DMS114 treated with DMSO at 0.1 percent for 48 hours (cell line): ENCODE measurements at regions not wholly inside any gene's neighbourhood (a gene's known extent, or its start where the extent isn't known, plus 50 kb on each side); places are given as distances from the start of the nearest gene placed in this dataset.
"Not testable (repeated sequence)": the region's sequence is repeated elsewhere in the genome, so short reads cannot be mapped to it uniquely, and the experiment has no call there.

Source experiments
- DNase-seq: peaks from one replicate; lab custom pipeline; 2025; ENCODE audit not compliant: unreplicated experiment; lab: John Stamatoyannopoulos, UW

GRCh38 chr15:53218666-53219580 is 428.8 kb upstream of the ONECUT1 start:
- no peak for DNase-seq

GRCh38 chr15:53216036-53216435 is 425.9 kb upstream of the ONECUT1 start:
- no peak for DNase-seq

- no peak for DNase-seq
Measured at GRCh38 chr15:53213336-53213735, 423.2 kb upstream of the ONECUT1 start.

- DNase-seq, result no peak
Measured at GRCh38 chr15:53212785-53213184, 422.6 kb upstream of the ONECUT1 start.

- DNase-seq, result no peak
Measured at GRCh38 chr15:53210653-53211052, 420.5 kb upstream of the ONECUT1 start.

GRCh38 chr15:53209396-53210042 is 419.4 kb upstream of the ONECUT1 start:
- no peak for DNase-seq

- DNase-seq, result no peak
Measured at GRCh38 chr15:53208751-53209150, 418.6 kb upstream of the ONECUT1 start.

GRCh38 chr15:53203454-53203853 is 413.3 kb upstream of the ONECUT1 start:
- no peak for DNase-seq

- DNase-seq, result no peak
Measured at GRCh38 chr15:53202876-53203275, 412.7 kb upstream of the ONECUT1 start.

- peak; percentile 6 for DNase-seq
Measured at GRCh38 chr15:53197426-53197839, 407.3 kb upstream of the ONECUT1 start.

- no peak for DNase-seq
Measured at GRCh38 chr15:53196788-53197187, 406.7 kb upstream of the ONECUT1 start.

GRCh38 chr15:53196242-53196641 is 406.1 kb upstream of the ONECUT1 start:
- no peak for DNase-seq

GRCh38 chr15:53193149-53193548 is 403.0 kb upstream of the ONECUT1 start:
- DNase-seq, result no peak

- DNase-seq, result no peak
Measured at GRCh38 chr15:53189860-53190259, 399.7 kb upstream of the ONECUT1 start.

GRCh38 chr15:53183449-53183848 is 393.3 kb upstream of the ONECUT1 start:
- DNase-seq, result not testable (repeated sequence)

GRCh38 chr15:53171571-53171970 is 381.4 kb upstream of the ONECUT1 start:
- DNase-seq, result no peak

GRCh38 chr15:53166684-53167201 is 376.6 kb upstream of the ONECUT1 start:
- no peak for DNase-seq

GRCh38 chr15:53165988-53166683 is 376.0 kb upstream of the ONECUT1 start:
- DNase-seq, result no peak

GRCh38 chr15:53160092-53160704 is 370.1 kb upstream of the ONECUT1 start:
- no peak for DNase-seq

GRCh38 chr15:53159458-53159857 is 369.3 kb upstream of the ONECUT1 start:
- DNase-seq, result no peak

- no peak for DNase-seq
Measured at GRCh38 chr15:53158995-53159394, 368.9 kb upstream of the ONECUT1 start.
